ENCODE measurements at regions not wholly inside any gene's neighbourhood (a gene's known extent, or its start where the extent isn't known, plus 50 kb on each side); places are given as distances from the start of the nearest gene placed in this dataset.

- Histone ChIP-seq H3K4me2 (ENCODE audit: insufficient read depth, low read length) (no peak overlapping the region), H3K9me1 (replicated peaks; ENCODE audit: control insufficient read depth, extremely low read depth, insufficient read depth, low read length) (no peaks in the 10 kb centered on the region), H3K36me3 (ENCODE audit: control insufficient read depth in 2 of 2, extremely low read depth in 1 of 2, insufficient read depth in 2 of 2, low read length in 2 of 2) (no peaks in the 10 kb centered on the region), H4K20me1 (replicated peaks; ENCODE audit: control insufficient read depth, extremely low read depth, insufficient read depth, low read length) (no peaks in the 10 kb centered on the region), H3K79me2 (ENCODE audit: control insufficient read depth, insufficient read depth, low read length) (no peaks in the 10 kb centered on the region), H3K4me3 (replicated peaks in 1 of 3; ENCODE audit: insufficient read depth in 1 of 3, low read depth in 1 of 3, low read length in 3 of 3) (no peak overlapping the region), H3K27ac (ENCODE audit: insufficient read depth, low read depth, low read length) (no peak overlapping the region), H3K9ac (replicated peaks; ENCODE audit: extremely low read depth, insufficient read depth, low read length) (no peak overlapping the region), H3K4me1 (ENCODE audit: control insufficient read depth, extremely low read depth, insufficient read depth, low read length) (no peaks in the 10 kb centered on the region), H2AFZ (ENCODE audit: low read depth, low read length) (no peak overlapping the region), H3K9me3 (replicated peaks; ENCODE audit: control insufficient read depth, insufficient read depth, low read length) (peaks cover 3% of the 10 kb centered on the region), H3K27me3 (ENCODE audit: control insufficient read depth in 2 of 2, insufficient read depth in 2 of 2, low read length in 2 of 2) (no peaks in the 10 kb centered on the region)
- no TSS peak for BruUV-seq (replicated peaks)
- dilution Hi-C loops (cut with MboI; ENCODE audit: extremely low pct_ligation_motif_present, low sequenced_read_pairs) (no loop called here), intact Hi-C loops (cut with micrococcal nuclease) (no loop called here)
- TF ChIP-seq MAX (IDR thresholded peaks at IDR 0.05; ENCODE audit: insufficient read depth, insufficient read length): no peak
- no peak for TF ChIP-seq EZH2 (IDR thresholded peaks at IDR 0.05; ENCODE audit: borderline replicate concordance, low read depth, low read length, severe bottlenecking)
- TF ChIP-seq GATA2 (IDR thresholded peaks at IDR 0.05; ENCODE audit: insufficient read depth, insufficient read length, low read depth, low read length): no peak
- TF ChIP-seq FOS (IDR thresholded peaks at IDR 0.05; ENCODE audit: borderline replicate concordance, insufficient read depth, low read length): no peak
- TF ChIP-seq POLR2AphosphoS5 (IDR thresholded peaks at IDR 0.05; ENCODE audit: insufficient read depth, low read depth, low read length): no peak
- TF ChIP-seq POLR2A (IDR thresholded peaks at IDR 0.05; ENCODE audit: low read depth, low read length): no peak
- TF ChIP-seq MYC (IDR thresholded peaks at IDR 0.05; ENCODE audit: low read depth, low read length): no peak
- no peak for TF ChIP-seq JUN (IDR thresholded peaks at IDR 0.05; ENCODE audit: borderline replicate concordance, insufficient read depth, insufficient read length, low read depth)
- no peak for TF ChIP-seq CTCF (IDR thresholded peaks at IDR 0.05; ENCODE audit: extremely low read depth in 1 of 2, insufficient read depth in 1 of 2, low read depth in 1 of 2, low read length in 2 of 2)
- no peak for FAIRE-seq
- DNase-seq (ENCODE audit: low read depth, low spot score): no peak
- ChIA-PET POLR2A (no interaction called here), CTCF (no interaction called here)
Observed at GRCh38 chr3:6743067-6743720, 117.7 kb upstream of the GRM7 start.

Measured in endothelial cell of umbilical vein (primary cell).